GM21717 (cell line): ENCODE measurements at regions not wholly inside any gene's neighbourhood (a gene's known extent, or its start where the extent isn't known, plus 50 kb on each side); places are given as distances from the start of the nearest gene placed in this dataset.
"Not testable (repeated sequence)": the region's sequence is repeated elsewhere in the genome, so short reads cannot be mapped to it uniquely, and the experiment has no call there.

ENCODE experiments used
- ATAC-seq: cut with Tn5 transposase; IDR thresholded peaks from one replicate; pipeline ENCODE4 v1.9.1; 2021; ENCODE audit warnings: mild to moderate bottlenecking, moderate library complexity; ENCODE audit not compliant: unreplicated experiment

DNA sequence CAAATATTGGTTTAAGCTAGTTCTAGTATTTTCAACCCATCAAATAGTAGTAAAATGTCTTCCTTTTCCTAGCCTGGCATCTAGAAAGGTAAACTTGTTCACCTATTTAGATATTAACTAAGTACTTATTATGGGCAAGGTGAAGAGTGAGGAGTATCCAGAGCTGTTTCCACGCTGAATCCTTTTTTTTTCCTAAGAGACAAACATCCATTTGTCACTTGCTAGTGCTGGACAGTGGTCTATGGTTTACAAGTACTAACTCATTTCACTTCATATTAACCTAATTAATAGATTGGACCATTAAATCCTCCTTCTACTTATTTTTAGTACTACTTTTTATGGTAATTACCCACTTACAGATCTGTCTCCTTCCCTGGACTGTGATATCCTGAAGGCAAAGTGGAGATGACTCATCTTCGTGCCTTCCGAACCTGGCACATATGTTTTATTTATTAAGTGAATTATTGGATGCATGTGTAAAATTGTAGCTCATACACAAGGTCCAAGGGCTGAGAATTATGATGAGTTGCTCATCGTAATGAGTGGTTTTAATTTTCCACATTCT, 159.6 kb upstream of the IGFBP3 start:
- ATAC-seq = no peak

DNA sequence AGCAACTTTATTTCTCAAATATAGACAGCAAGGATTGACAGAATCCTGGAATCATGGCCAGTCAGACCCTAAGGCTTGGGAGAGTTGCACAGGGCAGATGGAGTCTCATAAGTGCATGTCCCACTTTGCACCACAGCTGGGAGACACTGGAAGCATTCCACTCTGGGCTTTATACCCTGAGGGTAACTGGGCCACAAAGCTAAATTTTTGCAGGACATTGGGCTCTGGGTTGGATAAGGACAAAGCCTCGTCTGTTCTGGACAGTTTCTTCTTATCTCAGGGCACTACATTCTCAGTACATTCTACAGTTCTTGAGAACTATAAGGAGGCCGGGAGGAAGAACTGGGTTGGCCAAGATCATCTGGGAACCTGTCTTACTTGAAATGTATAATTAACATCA, 158.3 kb upstream of the IGFBP3 start:
- no peak for ATAC-seq

DNA sequence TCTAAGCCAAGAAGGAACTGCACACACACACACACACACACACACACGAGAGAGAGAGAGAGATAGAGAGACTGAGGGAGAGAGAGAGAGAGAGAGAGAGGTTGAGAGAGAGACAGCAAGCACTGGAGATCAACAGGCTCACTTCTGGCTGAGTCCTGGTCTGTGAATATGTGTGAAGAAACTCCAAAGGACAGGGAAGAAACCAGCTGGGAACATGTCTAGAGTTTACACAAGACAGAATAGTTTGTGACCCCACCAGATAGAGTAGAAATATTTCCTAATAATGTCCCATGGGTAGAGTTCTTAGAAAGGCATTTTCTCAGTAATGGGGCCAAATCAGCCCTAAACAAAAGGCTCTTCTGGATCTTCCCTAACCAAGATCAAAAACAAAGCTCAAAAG, 155.5 kb upstream of the IGFBP3 start:
- no peak for ATAC-seq

DNA sequence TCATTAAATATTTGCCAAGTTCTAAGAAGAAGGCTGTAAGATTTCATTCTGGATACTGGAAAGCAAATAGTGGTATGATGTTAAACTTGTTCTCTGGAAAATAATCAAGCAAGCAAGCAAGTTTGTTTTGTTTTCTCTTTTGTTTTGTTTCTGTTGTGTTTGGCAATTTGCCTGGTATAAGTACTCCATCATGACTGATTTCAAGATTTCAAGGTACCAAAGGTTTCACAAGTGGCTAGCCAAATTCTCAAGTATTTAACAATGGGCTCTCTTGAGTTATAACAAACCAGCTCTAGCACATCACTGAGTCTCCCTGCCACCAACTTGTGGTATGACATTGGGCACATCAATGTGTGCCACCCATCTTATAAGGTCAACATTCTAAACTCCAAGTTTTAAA, 151.7 kb upstream of the IGFBP3 start:
- ATAC-seq = no peak

DNA sequence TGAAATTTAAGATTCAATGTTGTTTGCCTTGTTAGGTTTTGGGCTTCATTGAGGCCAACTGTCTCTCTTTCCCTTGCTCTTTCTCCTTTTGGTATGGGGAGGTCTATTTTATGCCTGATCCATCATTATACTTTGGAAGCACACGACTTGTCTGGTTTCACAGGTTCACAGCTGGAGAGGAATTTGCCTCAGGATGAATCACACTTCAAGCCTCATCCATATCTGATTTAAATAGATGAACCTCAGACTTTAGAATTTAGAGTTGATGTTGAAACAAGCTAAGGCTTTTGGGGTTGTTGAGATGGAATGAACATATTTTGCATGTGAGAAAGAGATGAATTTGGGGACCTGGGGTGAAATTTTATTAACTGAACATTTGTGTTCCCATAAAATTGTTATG, 150.5 kb upstream of the IGFBP3 start:
- no peak for ATAC-seq

DNA sequence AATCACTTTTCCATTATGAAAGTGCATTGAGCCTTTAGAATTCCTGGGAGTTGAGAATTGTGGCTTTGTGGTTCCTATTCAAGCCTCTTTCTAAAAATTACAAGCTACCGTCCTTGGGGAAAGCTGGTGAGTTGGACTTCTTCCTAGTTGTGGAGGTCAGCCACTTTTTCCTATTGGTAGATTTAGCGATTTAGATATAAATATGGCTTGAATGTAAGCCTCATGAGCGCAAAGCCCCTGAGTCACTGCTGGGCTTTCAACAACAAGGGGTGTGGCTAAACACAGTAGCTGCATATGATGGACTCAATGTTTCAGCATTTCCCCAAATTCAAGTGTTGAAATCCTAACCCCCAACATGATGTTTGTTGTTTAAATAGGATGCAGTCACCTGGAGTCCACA, 150.0 kb upstream of the IGFBP3 start:
- ATAC-seq = no peak

DNA sequence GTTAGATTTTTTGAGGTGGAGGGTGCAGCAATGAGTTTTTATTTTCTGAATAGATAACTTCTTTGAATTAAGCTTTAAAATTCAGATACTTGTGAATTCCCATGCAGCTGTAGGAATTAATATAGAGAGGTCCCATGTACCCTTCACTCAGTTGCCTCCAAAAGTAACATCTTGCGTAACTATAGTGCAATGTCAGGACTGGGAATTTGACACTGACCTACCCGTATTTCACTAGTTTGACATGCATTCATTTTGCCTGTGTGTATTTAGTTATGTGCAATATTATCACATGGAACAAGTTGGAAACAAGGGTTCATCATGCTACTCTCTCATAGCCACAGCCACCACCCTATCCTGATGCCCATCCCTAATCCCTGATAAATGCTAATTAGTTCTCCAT, 147.1 kb upstream of the IGFBP3 start:
- ATAC-seq = no peak

DNA sequence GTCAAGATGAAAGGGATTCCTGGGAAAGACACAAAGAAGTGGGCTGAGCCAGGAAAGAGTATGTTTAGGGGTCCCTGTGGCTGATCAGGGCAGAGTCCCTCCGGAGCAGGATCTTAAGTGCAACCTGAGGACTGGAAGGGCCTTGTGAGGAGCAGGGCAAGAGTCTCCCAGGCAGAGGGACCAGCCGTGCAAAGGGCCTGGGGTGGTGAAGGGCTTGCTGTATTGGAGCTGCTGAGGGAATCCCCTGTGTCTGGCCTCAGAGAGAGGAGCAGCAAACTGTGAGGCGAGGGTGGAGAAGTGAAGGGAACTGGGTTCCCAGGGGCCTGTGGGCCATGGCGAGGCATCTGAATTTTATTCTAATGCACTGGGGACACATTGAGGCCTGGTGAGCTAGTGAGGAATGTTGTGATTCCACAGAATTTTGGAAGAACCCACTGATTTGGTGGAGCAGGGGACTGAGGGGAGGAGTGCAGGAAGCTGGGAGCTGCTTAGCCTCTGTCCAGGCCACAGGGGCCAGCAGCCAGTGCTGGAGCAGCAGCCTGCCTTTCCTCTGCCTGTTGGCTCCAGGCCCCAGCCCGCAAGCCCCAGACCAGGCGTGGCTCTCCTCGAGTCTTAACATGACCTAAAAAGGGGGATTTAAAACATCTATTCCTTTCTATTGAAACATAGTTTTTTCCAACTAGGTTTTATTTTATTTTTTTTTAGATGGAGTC, 138.4 kb upstream of the IGFBP3 start:
- ATAC-seq = no peak

DNA sequence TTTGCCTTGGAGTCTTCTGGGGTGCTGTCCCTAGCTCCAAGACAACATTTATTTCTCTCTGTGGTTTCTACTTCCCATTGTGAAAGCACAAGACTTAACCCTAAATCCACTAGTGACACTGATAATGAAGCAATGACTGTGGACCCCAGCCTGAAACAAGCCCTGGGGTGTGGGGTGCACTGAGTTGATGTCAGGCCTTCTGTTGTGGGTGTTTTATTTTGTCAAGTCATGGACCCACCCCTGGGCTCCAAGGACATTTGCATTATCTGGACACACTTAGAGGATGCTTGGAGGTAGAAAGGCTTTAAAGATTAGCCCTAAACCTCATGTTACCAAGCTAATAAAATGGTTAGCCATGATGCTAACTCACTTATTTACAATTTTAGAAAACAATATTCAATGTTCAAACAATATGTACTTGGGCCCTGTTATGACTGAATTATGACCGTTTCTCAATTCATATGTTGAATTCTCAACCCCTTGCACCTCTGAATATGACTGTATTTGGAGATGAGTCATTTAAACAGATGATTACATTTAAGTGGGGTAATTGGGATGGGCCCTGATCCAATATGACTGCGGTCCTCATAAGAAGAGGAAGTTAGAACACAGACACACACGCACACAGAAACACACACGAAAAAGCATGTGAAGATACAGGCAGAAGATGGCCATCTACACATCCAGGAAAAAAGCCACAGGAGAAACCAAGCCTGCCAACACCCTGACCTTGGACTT, 137.2 kb upstream of the IGFBP3 start:
- no peak for ATAC-seq

DNA sequence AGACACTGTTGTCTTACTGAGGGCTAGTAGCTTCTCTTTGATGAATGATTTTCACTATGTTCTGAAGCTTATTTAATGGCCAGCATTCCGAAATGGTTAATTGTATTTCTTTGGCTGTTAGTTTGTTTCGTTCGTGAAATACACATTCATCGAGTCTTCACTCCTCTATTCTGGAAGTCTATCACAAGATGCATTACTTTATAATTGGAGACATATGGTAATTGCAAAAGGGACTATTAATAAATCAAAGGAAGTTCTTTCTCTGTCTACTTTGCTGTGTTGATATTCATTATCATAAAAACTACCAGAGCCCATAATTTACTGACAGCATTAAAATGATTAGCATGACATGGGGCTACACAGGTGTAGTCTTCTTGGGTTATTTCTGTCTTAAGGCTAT, 133.8 kb upstream of the IGFBP3 start:
- ATAC-seq = no peak

DNA sequence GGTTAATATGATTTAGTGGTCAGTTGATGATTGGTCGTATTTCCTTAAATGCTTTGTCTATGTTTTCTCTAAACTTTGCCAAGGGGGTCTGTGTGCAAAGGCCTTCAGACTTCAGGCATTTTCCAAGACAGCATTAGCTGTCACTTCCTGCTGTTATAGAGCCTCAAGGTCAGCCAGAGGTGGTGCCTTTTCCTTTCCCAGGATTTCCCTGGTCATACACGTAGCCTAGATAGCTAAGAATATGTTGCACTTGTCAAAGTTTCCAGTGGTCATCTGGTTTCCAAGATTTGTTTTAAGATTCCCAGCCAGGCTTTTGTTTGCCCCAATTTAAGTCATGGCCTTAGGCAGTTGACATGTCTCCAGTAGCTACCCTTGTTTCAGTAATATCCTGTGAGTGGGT, 133.2 kb upstream of the IGFBP3 start:
- ATAC-seq = no peak

DNA sequence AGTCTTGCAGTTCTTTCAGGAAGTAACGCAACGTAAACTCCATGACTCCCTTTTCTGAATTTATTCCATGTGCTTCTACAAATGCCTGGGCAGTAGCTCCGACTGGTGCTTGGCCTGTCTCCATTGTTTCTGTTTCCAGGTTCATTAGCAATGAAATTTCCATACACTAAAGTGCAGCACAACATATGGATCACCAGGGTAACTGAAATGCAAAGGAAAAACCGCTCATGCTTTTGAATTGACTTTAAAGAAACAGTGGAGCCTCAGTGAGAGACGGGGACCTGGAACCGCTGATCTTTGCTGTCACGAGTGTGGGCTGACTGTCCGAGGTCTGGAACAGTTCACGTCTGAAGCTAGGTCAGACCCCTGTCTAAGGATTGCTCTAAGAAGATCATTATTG, 126.5 kb upstream of the IGFBP3 start:
- no peak for ATAC-seq

DNA sequence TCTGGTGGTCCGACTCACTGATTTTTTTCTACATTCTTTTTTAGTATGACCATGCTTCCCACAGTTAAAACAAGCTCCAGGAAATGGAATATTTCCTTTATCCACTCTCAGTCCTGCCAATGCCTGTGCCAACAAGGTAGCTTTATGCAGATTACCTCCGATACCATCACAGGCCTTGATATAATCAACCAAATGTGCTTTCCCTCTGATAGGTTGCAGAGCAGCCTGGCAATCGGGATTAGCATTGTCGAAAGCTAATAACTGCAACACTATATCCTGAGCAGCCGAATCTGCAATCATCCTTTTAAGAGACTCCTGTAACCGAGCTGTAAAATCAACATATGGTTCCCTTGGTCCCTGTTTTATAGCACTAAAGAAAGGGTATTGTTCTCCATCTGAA, 122.3 kb upstream of the IGFBP3 start:
- not testable (repeated sequence) for ATAC-seq

DNA sequence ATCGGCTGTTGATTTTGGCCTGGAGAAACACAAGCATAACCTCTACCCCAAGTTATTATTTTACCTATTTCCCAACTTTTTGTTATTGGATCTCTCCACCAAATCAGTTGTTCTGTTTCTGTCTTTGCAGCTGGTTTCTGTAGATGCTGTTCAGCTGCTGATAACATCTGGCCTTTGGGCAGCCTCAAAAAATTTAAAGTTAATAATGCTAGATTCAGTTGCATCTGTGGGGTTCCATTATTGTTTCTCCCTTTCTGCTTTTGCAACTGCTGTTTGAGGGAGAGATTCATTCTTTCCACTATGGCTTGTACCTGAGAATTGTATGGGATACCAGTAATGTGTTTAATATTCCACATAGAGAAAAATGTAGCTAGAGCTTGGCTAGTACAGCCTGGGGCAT, 118.7 kb upstream of the IGFBP3 start:
- ATAC-seq = not testable (repeated sequence)

DNA sequence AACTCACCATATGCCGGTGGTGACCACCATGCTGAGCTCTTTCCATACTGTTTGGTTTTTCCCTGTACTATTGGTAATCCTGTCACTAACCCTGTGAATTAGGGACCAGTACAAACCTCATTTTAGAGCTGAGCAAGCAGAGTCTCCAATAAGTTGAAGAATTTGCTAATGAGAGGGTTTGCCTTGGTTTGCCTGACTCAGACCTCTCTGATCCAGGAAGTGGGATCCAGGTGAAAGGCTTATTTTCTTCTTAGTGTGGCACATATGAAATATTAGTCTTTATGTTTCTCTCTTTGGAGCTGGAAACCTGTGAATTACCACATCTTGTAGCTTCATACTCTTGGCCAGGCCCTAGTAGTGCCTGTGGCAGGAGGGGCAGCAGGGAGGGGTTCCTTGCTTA, 114.1 kb upstream of the IGFBP3 start:
- no peak for ATAC-seq

DNA sequence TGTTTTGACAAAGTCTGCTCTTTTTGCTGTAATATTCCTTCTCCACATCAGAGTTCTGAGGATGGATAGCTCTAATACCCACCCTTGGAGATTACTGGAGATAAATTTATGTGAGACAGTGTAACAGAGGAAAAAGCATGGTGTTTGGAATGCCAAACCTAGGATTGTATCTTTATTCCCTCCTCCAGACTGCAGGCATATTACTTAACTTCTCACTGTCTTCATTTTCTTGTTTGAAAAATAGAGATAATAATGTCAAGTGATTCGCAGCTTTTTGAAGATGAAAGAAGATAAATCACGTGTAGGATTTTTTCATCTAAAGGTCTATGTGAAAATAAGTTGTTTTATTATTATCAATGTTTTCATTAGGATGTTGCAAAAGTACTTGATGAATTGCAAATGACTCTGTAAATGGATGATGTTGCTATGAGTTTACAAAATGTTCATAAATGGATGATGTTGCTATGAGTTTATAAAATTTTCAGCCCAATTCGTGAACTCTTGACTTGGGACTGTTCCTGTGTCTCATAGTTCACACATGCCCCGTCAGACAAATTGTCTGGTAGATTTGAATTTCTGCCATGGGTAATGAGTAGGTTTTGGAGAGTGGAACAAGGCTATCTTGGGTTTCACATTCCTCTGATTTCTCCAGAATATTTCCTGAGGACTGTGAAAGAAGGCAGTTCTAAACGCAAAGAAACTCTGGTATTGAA, 113.1 kb upstream of the IGFBP3 start:
- ATAC-seq = no peak

DNA sequence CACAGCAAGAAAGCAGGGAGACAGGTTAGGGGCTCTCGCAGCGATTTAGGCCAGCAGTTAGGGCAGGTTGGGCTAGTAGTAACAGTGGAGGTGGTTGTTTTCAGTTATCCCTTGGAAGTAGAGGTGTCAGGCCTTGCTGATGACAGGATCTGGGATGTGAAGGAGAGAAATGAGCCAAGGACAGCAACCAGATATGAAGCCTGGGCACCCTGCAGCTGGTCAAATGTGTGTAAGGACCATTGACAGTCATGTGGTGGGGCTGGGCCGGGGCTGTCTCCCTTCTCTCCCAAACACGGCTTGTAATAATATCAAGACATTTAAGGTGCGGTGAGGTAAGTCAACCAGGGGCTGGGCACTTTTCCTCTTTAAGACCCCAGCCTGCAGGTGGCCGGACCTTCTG, 112.5 kb upstream of the IGFBP3 start:
- ATAC-seq = no peak

DNA sequence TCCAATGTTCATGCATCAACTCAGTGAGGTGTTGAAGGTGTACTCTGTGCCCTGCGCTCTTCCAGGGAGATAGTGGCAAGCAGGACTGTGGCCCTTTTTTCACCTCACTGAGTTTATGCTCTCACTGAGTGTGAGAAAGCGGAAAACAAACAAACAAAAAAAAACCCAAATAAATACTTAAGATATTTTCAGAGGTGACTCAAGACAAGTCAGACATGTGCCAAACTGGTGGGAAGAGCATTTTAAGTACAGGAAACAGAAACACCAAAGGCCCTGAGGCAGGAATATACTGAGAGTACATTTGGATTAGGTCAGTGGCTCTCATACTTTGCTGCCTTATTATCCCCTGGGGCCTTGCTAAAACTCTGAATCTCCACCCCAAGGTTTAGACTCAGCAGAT, 111.9 kb upstream of the IGFBP3 start:
- ATAC-seq = no peak

DNA sequence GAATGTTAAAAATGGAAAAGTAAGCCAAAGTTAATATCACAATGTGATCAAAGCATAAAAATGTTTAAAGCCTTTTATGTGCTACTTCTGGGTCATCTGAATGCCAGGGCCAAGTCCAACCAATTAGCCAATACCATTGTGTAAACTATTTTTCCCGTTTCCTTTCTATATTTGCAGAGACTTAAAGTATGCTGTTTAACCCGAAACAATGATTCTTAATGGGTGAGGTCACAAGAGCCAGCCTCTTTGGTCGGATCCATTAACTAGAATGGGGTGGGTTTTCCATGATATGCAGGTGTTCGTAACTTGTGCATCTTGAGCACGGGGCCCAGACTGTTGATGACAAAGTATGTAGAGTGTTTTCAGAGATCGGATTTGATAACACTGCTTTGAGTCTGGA, 111.3 kb upstream of the IGFBP3 start:
- ATAC-seq = no peak

DNA sequence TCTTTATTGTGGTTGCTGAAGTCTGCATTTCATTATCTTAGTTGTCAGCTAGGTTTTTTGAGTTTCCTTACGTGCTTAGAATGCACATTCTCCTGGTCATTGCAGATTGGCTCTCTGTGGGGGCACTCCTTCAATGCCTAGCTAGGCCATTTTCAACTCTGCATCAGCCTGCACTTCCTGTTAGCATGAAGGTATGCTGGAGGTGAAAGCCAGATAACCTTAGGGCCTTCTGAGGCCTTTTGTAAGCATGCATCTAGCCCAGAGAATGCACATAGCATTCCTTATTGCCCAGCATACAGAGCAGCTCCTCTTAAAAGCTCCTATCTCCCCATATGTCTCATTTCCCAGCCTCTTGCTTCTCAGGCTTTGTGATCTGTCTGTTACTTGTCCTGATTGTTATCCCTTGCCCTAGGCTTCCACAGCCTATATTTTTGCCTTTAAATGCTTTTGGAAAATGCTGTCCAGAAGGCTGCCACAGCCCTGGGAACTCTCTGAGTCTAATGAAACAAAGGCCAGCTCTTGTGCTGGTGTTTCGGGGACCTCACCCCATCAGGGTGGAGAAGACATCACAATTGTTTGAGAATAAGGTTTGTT, 108.1 kb upstream of the IGFBP3 start:
- ATAC-seq = no peak

DNA sequence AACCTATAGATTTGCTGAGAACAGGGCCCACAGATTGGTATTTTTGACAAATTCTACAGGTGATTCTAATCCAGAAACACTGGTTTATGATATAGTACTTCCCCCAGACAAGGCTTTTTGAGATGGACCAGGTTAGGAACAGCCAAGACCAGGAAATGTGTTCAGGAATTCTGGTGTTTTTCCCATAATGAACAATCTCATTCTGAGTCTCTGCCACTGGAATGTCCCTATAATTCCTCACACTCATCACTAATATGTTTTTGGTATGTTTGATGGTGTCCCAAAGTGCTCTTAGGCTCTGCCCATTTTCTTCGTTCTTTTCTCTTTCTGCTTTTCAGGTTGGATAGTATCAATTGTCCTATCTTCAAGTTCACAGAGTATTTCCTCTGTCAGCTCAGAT, 107.2 kb upstream of the IGFBP3 start:
- no peak for ATAC-seq
